SU-DHL-6 (cell line): ENCODE measurements at regions not wholly inside any gene's neighbourhood (a gene's known extent, or its start where the extent isn't known, plus 50 kb on each side); places are given as distances from the start of the nearest gene placed in this dataset.

ENCODE experiments used
- EZH2phosphoT487 ChIP-seq: fragments of 200-600 bp; sonication (generic), shearing (Covaris generic); conservative IDR thresholded peaks from 2 replicates; pipeline ENCODE4 v1.6.1; 2018; ENCODE audit warnings: mild to moderate bottlenecking, antibody characterized with exemption, low read length, moderate library complexity, mixed read lengths
- TF ChIP-seq, protein P1 (sequence below): fragments of 200-600 bp; sonication (generic); IDR thresholded peaks from one replicate; pipeline ENCODE4 v1.5.1; 2017; ENCODE audit warnings: antibody characterized with exemption, mild to moderate bottlenecking, low read length, moderate library complexity; ENCODE audit not compliant: insufficient read depth, poor library complexity, severe bottlenecking

DNA sequence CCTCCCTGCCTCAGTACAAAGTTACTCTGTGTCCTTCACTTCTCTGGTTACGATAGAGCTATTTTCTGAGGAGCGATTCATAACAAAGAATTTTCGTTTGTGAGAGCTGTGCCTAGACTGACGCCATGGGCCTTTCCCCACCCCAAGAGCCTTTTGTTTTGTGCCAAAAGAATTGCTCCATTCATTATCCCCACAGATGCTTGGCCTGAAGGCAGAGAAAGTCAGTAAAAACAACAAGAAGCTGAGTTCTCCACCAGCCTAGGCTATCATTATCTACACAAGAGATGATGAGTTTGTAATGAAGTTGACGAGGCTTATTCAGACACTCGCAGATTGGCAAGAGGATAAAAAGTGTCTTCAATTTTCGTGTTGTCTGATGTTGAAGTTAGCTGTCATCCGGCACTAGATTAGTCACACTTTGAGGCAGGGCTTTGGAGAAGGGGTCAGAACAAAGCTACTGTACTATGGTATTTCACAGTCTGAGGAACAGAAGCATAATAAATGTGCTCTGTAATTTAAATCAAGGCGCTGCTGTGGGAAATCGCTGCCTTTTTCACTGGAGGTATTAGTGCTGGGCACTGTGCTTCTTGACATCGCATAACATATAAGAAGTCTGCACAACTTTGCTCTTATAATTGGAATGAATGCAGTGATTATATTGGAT is 278.4 kb upstream of the FIGN start:
- TF ChIP-seq, protein P1, sequence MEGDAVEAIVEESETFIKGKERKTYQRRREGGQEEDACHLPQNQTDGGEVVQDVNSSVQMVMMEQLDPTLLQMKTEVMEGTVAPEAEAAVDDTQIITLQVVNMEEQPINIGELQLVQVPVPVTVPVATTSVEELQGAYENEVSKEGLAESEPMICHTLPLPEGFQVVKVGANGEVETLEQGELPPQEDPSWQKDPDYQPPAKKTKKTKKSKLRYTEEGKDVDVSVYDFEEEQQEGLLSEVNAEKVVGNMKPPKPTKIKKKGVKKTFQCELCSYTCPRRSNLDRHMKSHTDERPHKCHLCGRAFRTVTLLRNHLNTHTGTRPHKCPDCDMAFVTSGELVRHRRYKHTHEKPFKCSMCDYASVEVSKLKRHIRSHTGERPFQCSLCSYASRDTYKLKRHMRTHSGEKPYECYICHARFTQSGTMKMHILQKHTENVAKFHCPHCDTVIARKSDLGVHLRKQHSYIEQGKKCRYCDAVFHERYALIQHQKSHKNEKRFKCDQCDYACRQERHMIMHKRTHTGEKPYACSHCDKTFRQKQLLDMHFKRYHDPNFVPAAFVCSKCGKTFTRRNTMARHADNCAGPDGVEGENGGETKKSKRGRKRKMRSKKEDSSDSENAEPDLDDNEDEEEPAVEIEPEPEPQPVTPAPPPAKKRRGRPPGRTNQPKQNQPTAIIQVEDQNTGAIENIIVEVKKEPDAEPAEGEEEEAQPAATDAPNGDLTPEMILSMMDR, result no peak
- TF ChIP-seq EZH2phosphoT487, result no peak
